GM21447 (cell line): ENCODE measurements at regions not wholly inside any gene's neighbourhood (a gene's known extent, or its start where the extent isn't known, plus 50 kb on each side); places are given as distances from the start of the nearest gene placed in this dataset.
"Not testable (repeated sequence)": the region's sequence is repeated elsewhere in the genome, so short reads cannot be mapped to it uniquely, and the experiment has no call there.

ENCODE experiments used
- ATAC-seq: cut with Tn5 transposase; IDR thresholded peaks from one replicate; pipeline ENCODE4 v1.9.1; 2021; ENCODE audit not compliant: unreplicated experiment

- no peak for ATAC-seq
Observed at GRCh38 chr21:20220586-20220985, 777.6 kb upstream of the NCAM2 start.

- ATAC-seq, result not testable (repeated sequence)
Observed at GRCh38 chr21:20221981-20222380, 776.2 kb upstream of the NCAM2 start.

- ATAC-seq, result not testable (repeated sequence)
Observed at GRCh38 chr21:20236649-20237048, 761.6 kb upstream of the NCAM2 start.

GRCh38 chr21:20249401-20249800 is 748.8 kb upstream of the NCAM2 start:
- ATAC-seq, result no peak

GRCh38 chr21:20250337-20250736 is 747.9 kb upstream of the NCAM2 start:
- no peak for ATAC-seq

- no peak for ATAC-seq
Observed at GRCh38 chr21:20253261-20253660, 744.9 kb upstream of the NCAM2 start.

GRCh38 chr21:20254964-20255363 is 743.2 kb upstream of the NCAM2 start:
- no peak for ATAC-seq

GRCh38 chr21:20257052-20257740 is 741.0 kb upstream of the NCAM2 start:
- ATAC-seq, result no peak

- ATAC-seq, result no peak
Observed at GRCh38 chr21:20258542-20258941, 739.7 kb upstream of the NCAM2 start.

- no peak for ATAC-seq
Observed at GRCh38 chr21:20259031-20259867, 739.0 kb upstream of the NCAM2 start.

- no peak for ATAC-seq
Observed at GRCh38 chr21:20260124-20260523, 738.1 kb upstream of the NCAM2 start.

- no peak for ATAC-seq
Observed at GRCh38 chr21:20261364-20261763, 736.8 kb upstream of the NCAM2 start.

- no peak for ATAC-seq
Observed at GRCh38 chr21:20265707-20266440, 732.3 kb upstream of the NCAM2 start.

- no peak for ATAC-seq
Observed at GRCh38 chr21:20266441-20266710, 731.8 kb upstream of the NCAM2 start.

- no peak for ATAC-seq
Observed at GRCh38 chr21:20270365-20271055, 727.7 kb upstream of the NCAM2 start.

GRCh38 chr21:20272791-20273362 is 725.3 kb upstream of the NCAM2 start:
- no peak for ATAC-seq

GRCh38 chr21:20276377-20276776 is 721.8 kb upstream of the NCAM2 start:
- no peak for ATAC-seq

GRCh38 chr21:20276954-20277353 is 721.3 kb upstream of the NCAM2 start:
- no peak for ATAC-seq

- ATAC-seq, result no peak
Observed at GRCh38 chr21:20283836-20284235, 714.4 kb upstream of the NCAM2 start.

GRCh38 chr21:20292280-20292679 is 705.9 kb upstream of the NCAM2 start:
- ATAC-seq, result no peak

- not testable (repeated sequence) for ATAC-seq
Observed at GRCh38 chr21:20292854-20293253, 705.4 kb upstream of the NCAM2 start.
